ENCODE measurements at regions not wholly inside any gene's neighbourhood (a gene's known extent, or its start where the extent isn't known, plus 50 kb on each side); places are given as distances from the start of the nearest gene placed in this dataset.

- no peak for DNase-seq (ENCODE audit: low read depth)
These were observed 198.7 kb downstream of the SKIDA1 start for GRCh38 chr10:21326594-21327288.

GRCh38 chr10:21318540-21319167, 206.8 kb downstream of the SKIDA1 start:
- no peak for DNase-seq (ENCODE audit: low read depth)

GRCh38 chr10:21317902-21318301, 207.6 kb downstream of the SKIDA1 start:
- no peak for DNase-seq (ENCODE audit: low read depth)

GRCh38 chr10:21315645-21316220, 209.7 kb downstream of the SKIDA1 start:
- DNase-seq (ENCODE audit: low read depth), result no peak

- no peak for DNase-seq (ENCODE audit: low read depth)
These were observed 210.4 kb downstream of the SKIDA1 start for GRCh38 chr10:21314906-21315644.

DNA sequence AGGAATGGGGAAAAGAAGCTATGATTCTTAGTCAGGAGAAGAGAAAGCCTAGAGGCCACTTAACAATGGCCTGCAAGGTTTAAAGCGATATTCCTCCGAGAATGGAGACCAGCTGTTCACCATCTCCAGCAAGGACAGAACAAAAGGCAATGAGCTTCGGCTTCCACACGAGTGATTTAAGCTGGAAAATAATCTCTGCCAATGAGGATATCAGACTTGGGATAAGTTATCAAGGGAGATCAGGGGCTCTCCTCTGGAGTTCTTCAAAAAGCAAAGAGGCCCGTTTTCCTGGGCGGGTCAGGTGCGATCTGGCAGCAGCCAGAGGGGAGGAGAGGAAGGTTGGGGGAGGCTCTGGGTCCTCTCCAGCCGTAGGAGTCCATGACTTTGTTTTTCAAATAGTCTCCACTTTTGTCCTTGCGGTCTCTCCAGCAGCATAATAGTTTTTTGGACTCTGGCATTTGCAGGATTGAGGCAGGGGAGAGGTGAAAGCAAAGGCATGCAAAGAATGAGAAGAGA, 211.3 kb downstream of the SKIDA1 start:
- no peak for DNase-seq (ENCODE audit: low read depth)

DNA sequence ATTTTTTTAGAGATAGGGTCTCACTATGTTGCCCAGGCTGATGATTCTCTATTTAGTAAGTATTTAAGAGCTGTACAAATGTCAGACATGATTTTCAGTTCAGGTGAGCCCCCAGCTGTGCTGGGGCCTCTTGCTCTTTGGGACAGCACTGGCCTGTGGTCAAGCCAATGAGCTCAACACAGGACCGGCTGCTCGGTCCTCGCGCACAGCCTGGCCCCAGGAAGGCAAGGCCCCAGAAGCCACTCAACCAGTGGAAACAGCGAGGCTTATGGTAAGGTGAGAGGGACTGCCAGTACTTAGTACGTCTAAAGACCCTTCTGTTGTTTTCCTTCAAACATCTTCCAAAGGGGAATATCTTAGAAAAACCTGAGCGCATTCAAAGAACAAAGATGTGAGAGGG, 211.8 kb downstream of the SKIDA1 start:
- no peak for DNase-seq (ENCODE audit: low read depth)

- no peak for DNase-seq (ENCODE audit: low read depth)
These were observed 214.1 kb downstream of the SKIDA1 start for GRCh38 chr10:21311426-21311825.

DNA sequence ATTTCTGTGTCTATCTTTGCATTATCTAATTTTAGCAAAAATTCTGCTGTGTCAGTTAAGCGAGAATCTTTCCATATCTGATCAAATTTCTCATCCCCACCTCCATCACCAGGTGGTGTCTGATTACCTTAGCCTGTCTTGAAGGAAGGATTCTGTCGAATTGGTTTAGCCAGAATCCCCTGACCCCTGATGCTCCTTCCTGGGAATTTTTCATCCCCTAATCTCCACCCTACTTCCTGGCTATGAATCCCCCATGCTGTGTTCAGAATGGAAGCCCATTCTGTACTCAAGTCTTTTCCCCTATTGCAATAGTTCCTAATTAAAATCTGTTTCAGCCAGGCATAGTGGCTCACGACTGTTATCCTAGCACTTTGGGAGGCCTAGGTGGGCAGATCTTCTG, 216.1 kb downstream of the SKIDA1 start:
- DNase-seq (ENCODE audit: low read depth), result no peak

- no peak for DNase-seq (ENCODE audit: low read depth)
These were observed 216.5 kb downstream of the SKIDA1 start for GRCh38 chr10:21308946-21309345.

DNA sequence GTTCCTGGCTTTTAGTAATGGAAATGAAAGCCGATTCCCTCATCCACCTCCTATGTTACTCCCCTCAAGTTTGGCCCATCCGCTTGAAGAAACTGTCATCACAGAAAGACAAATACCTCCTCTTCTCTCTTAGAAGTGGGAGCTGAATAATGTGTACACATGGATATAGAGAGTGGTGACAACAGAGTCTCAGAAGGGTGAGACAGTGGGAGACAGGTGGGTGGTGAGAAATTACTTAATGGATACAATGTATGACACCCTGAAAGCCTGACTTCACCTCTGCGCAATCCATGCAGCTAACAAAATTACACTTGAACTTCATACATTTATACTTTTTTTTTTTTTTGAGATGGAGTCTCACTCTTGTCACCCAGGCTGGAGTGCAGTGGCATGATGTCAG, 217.5 kb downstream of the SKIDA1 start:
- no peak for DNase-seq (ENCODE audit: low read depth)

- no peak for DNase-seq (ENCODE audit: low read depth)
These were observed 220.9 kb downstream of the SKIDA1 start for GRCh38 chr10:21304608-21305007.

DNA sequence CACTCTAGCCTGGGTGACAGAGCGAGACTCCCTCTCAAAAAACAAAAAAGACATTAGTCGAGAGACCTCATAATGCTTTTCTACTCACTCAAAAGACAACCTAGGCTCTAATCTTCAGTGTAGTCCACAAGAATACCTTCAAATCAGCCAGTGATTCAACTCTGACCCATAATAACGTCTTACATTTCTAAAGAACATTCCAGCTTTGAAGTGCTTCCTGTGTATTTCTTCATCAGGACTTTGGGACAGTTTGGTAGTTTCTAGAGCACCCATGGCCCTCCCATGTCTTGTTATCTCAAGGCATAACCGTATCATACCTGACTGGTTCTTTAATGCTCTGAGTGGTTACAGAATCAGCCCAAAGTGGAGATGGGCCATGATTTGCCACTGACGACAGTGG, 221.3 kb downstream of the SKIDA1 start:
- DNase-seq (ENCODE audit: low read depth), result no peak

GRCh38 chr10:21300551-21300950, 224.9 kb downstream of the SKIDA1 start:
- no peak for DNase-seq (ENCODE audit: low read depth)

- DNase-seq (ENCODE audit: low read depth), result no peak
These were observed 226.2 kb downstream of the SKIDA1 start for GRCh38 chr10:21299330-21299729.

DNA sequence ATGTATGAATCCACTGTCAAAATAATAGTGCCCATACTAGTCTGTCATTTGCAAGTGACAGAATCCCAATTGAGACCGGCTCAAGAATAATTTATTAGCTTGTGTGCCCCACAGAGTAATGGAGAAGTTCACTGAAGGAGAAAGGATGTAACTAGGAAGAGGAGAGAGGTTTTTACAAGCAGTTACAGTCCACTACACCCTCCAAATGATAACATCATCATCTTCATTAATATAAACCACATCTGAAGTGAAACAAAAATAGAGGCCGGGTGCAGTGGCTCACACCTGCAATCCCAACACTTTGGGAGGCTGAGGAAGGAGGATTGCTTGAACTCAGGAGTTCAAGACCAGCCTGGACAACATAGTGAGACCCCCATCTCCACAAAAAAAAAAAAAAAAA, 226.8 kb downstream of the SKIDA1 start:
- no peak for DNase-seq (ENCODE audit: low read depth)

DNA sequence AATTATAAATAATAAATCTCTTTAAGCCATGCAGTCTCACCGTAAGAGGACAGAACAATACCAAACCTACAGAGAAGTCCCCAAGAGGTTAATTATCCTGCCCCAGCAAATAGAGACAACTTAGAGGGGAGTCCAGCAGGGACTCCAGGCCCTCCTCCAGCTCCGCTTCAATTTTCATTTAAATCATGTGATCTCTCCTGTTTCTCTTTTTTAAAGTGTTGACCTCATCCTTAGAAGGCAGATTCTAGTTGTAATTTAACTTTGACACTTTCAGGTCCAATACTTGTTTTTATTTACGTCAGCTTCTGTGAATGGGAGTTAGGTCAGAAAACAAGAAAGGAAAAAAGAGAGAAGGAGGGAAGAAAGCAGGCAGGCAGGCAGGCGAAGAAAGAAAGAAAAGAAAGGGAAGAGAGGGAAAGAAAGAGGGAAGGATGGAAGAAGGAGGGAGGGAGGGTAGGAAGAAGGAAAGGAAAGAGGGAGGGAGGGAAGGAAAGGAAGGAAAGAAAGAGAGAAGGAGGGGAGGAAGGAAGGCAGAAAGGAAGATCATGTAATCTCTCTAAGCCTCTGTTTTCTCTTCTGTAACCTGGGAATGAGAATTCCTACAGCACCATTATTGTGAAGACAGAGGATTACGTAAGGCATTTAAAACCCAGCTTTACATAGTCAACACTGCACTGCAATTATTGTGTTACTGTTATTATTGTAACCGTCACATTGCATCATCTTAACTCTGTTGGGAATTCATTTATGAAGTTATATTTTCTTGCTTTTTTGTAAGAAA, 227.7 kb downstream of the SKIDA1 start:
- no peak for DNase-seq (ENCODE audit: low read depth)

GRCh38 chr10:21296575-21297355, 228.7 kb downstream of the SKIDA1 start:
- no peak for DNase-seq (ENCODE audit: low read depth)

GRCh38 chr10:21293518-21294356, 231.7 kb downstream of the SKIDA1 start:
- DNase-seq (ENCODE audit: low read depth), result no peak
